ENCODE measurements at regions not wholly inside any gene's neighbourhood (a gene's known extent, or its start where the extent isn't known, plus 50 kb on each side); places are given as distances from the start of the nearest gene placed in this dataset.
A peak's percentile ranks its signal among the peaks of the same experiment; 100 is the strongest.

DNA sequence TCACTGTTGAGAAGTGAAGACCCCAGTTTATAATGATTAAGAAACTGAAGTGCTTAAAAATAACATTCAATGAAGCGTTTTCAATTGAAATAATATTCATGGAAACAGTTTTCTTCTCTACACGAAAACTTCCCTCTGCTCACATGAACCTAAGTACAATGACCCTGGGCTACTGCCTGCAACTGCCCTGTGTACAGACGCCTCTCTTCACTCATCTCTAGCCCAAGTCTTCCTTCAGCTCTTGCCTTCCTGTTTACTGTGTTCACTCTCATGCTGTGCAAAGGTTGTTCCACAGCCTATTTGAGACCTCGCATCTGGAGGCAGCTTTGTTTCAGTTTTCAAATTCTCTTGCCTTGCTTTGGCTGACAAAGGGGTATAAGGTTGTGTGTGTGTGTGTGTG, 100.8 kb downstream of the GRIN2B start:
- Mint-ChIP-seq H3K36me3 (no peaks in the 10 kb centered on the region), H3K4me1 (no peaks in the 10 kb centered on the region), H3K9me3 (ENCODE audit: low read depth) (no peaks in the 10 kb centered on the region), H3K27ac (no peak overlapping the region), H3K4me3 (no peak overlapping the region), H3K27me3 (no peaks in the 10 kb centered on the region)
- ATAC-seq (no peak), DNase-seq (no peak)
- CTCF ChIA-PET, result interaction anchor here (0.7 kb wide), 1 partner anchor 287 kb away, joined by 3 read pairs; no protein-coding TSS in a partner anchor

DNA sequence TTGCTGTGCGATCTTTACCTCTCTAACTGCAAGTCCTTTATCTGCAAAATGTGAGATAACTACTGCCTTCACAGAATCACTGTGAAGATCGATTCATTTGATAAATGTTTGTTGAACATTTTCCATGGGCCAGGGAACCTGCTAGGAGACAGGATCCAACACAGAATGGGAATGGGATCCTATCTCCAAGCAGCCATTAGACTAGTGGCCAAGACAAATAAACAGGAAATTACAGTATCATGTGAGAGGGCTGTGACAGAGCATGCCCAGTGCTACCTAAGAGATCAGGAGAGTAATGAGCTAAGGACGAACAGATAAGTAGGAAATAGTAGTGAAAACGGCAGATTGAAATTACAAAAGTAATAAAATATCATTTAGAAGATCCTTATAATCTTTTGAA, 105.7 kb downstream of the GRIN2B start:
- Mint-ChIP-seq H3K4me1 (no peaks in the 10 kb centered on the region), H3K9me3 (ENCODE audit: low read depth) (no peaks in the 10 kb centered on the region), H3K36me3 (no peaks in the 10 kb centered on the region), H3K27ac (no peak overlapping the region), H3K4me3 (no peak overlapping the region), H3K27me3 (no peaks in the 10 kb centered on the region)
- ATAC-seq (no peak), DNase-seq (no peak)
- CTCF ChIA-PET, result no interaction called here

- Mint-ChIP-seq H3K27me3 (peaks cover 3% of the 10 kb centered on the region), H3K4me3 (no peak overlapping the region), H3K4me1 (no peaks in the 10 kb centered on the region), H3K36me3 (no peaks in the 10 kb centered on the region), H3K27ac (no peak overlapping the region), H3K9me3 (ENCODE audit: low read depth) (no peaks in the 10 kb centered on the region)
- ATAC-seq (no peak), DNase-seq (no peak)
- CTCF ChIA-PET, result no interaction called here
These were observed 111.1 kb downstream of the GRIN2B start for GRCh38 chr12:13870255-13870654.

GRCh38 chr12:13864081-13864673, 117.2 kb downstream of the GRIN2B start:
- H3K4me1 Mint-ChIP-seq, result no peaks in the 10 kb centered on the region
- peak; percentile 65 for ATAC-seq
- H3K27me3 Mint-ChIP-seq, result peaks cover 16% of the 10 kb centered on the region
- no peaks in the 10 kb centered on the region for H3K9me3 Mint-ChIP-seq (ENCODE audit: low read depth)
- CTCF ChIA-PET, result interaction anchor here (1.0 to 2.0 kb wide), 5 partner anchors 13 to 304 kb away, joined by 3 to 9 read pairs (median 4); no protein-coding TSS in a partner anchor
- H3K27ac Mint-ChIP-seq, result no peak overlapping the region
- H3K4me3 Mint-ChIP-seq, result no peak overlapping the region
- no peaks in the 10 kb centered on the region for H3K36me3 Mint-ChIP-seq
- peak; percentile 66 for DNase-seq

DNA sequence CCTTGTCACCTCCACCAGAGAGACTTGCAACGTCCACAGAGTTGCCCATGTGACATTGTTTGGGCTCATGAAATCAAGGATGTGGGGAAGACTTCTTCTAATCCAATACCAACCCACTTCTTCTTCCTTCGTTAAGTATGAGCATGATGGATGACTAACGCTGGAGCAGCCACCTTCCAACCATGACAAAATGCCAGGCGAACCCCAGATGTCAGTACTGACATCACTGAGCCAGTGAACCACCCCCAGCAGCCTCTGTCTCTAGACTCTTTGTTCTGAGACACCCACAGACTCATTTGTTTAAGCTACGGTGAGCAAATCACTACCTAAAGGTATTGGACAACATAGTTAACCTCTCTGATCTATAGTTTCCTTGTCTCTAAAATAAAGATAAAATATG, 123.7 kb downstream of the GRIN2B start:
- peaks cover 4% of the 10 kb centered on the region for H3K27me3 Mint-ChIP-seq
- CTCF ChIA-PET, result no interaction called here
- ATAC-seq, result no peak

GRCh38 chr12:13853471-13853870, 127.9 kb downstream of the GRIN2B start:
- Mint-ChIP-seq H3K27me3 (no peaks in the 10 kb centered on the region), H3K4me3 (no peak overlapping the region), H3K9me3 (ENCODE audit: low read depth) (no peaks in the 10 kb centered on the region), H3K27ac (no peak overlapping the region), H3K4me1 (no peaks in the 10 kb centered on the region), H3K36me3 (no peaks in the 10 kb centered on the region)
- ATAC-seq (no peak), DNase-seq (no peak)
- CTCF ChIA-PET, result no interaction called here

More for the DNA sequence above, 123.7 kb downstream of the GRIN2B start:
- no peak overlapping the region for H3K4me3 Mint-ChIP-seq
- H3K4me1 Mint-ChIP-seq, result no peaks in the 10 kb centered on the region
- H3K9me3 Mint-ChIP-seq (ENCODE audit: low read depth), result no peaks in the 10 kb centered on the region
- H3K27ac Mint-ChIP-seq, result no peak overlapping the region
- DNase-seq, result no peak
- no peaks in the 10 kb centered on the region for H3K36me3 Mint-ChIP-seq

DNA sequence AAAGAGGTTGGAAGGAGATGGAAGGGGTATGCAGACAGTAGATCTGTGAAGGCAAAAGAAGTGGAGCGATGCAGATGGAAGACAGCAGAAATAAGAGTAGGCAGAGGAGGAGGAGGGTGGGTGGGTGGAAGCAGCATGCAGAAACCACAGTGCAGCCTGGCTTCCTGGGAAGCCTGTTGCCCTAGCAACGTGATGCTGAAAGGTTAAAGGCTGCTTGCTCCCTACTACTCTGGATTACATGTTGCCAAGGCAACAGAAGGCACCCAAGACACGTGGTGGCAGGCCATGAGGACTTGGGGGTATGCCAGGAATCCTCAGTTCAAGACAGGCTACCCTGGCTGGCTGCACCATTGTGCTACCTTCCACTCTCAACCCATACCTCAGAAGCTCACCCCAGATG, 129.6 kb downstream of the GRIN2B start:
- H3K36me3 Mint-ChIP-seq, result no peaks in the 10 kb centered on the region
- H3K4me1 Mint-ChIP-seq, result no peaks in the 10 kb centered on the region
- CTCF ChIA-PET, result interaction anchor here (1.4 kb wide), 1 partner anchor 12 kb away, joined by 3 read pairs; no protein-coding TSS in a partner anchor
- no peak for ATAC-seq
- DNase-seq, result no peak
- no peak overlapping the region for H3K4me3 Mint-ChIP-seq
- H3K9me3 Mint-ChIP-seq (ENCODE audit: low read depth), result no peaks in the 10 kb centered on the region
- no peaks in the 10 kb centered on the region for H3K27me3 Mint-ChIP-seq
- no peak overlapping the region for H3K27ac Mint-ChIP-seq

GRCh38 chr12:13849456-13849855, 131.9 kb downstream of the GRIN2B start:
- no peak for ATAC-seq
- Mint-ChIP-seq H3K4me3 (no peak overlapping the region), H3K27ac (no peak overlapping the region), H3K27me3 (no peaks in the 10 kb centered on the region), H3K9me3 (ENCODE audit: low read depth) (no peaks in the 10 kb centered on the region), H3K4me1 (no peaks in the 10 kb centered on the region), H3K36me3 (no peaks in the 10 kb centered on the region)
- CTCF ChIA-PET, result no interaction called here
- DNase-seq, result no peak

DNA sequence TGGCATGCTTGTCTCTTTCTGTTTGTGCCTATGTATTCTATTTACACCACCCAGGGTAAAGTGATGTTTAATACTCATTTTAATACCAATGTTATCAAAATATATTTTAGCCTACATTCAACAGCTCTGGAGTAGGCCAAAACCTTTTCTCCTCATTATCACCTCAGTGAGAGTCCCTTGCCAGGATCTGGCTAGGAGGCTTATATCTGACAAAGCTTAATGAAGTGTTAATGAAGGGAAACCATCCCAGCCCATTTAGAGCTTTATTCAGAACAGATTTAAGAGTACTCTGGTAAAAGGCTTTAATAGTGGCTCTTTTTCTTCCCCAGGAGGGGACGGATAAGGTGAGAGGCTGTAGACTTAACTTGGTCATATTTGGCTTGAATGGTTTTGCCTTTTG, 137.6 kb downstream of the GRIN2B start:
- no peaks in the 10 kb centered on the region for H3K9me3 Mint-ChIP-seq (ENCODE audit: low read depth)
- no peaks in the 10 kb centered on the region for H3K27me3 Mint-ChIP-seq
- no peaks in the 10 kb centered on the region for H3K4me1 Mint-ChIP-seq
- CTCF ChIA-PET, result no interaction called here
- no peaks in the 10 kb centered on the region for H3K36me3 Mint-ChIP-seq
- no peak for ATAC-seq
- no peak for DNase-seq
- H3K4me3 Mint-ChIP-seq, result no peak overlapping the region
- no peak overlapping the region for H3K27ac Mint-ChIP-seq

GRCh38 chr12:13841358-13841757, 140.0 kb downstream of the GRIN2B start:
- Mint-ChIP-seq H3K27me3 (no peaks in the 10 kb centered on the region), H3K36me3 (no peaks in the 10 kb centered on the region), H3K4me3 (no peak overlapping the region), H3K9me3 (ENCODE audit: low read depth) (no peaks in the 10 kb centered on the region), H3K27ac (no peak overlapping the region), H3K4me1 (no peaks in the 10 kb centered on the region)
- DNase-seq, result no peak
- no peak for ATAC-seq
- CTCF ChIA-PET, result no interaction called here

- Mint-ChIP-seq H3K4me1 (no peaks in the 10 kb centered on the region), H3K27me3 (no peaks in the 10 kb centered on the region), H3K27ac (no peak overlapping the region), H3K4me3 (no peak overlapping the region), H3K36me3 (no peaks in the 10 kb centered on the region), H3K9me3 (ENCODE audit: low read depth) (no peaks in the 10 kb centered on the region)
- DNase-seq, result no peak
- CTCF ChIA-PET, result no interaction called here
- ATAC-seq, result no peak
These were observed 141.8 kb downstream of the GRIN2B start for GRCh38 chr12:13839365-13840336.

DNA sequence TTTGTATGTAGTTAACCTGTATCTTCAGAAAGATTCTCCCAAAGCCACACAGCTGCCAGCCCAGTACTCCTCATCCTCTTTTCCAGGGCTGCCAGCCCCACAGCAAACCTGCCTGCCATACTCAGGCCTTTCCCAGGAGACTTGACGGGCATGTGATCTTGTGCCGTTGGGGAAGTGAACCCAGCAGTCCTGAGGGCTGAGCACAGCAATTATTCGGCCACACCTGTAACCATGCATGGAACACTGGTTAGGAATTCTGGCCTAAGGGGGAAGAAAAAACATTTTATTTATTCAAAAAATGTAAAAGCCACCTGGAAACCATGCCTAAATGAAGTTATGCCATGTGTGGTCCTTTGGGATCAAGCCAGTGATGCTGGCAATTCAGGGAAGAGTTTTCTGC, 145.3 kb downstream of the GRIN2B start:
- H3K36me3 Mint-ChIP-seq, result no peaks in the 10 kb centered on the region
- no peaks in the 10 kb centered on the region for H3K9me3 Mint-ChIP-seq (ENCODE audit: low read depth)
- H3K27ac Mint-ChIP-seq, result no peak overlapping the region
- no peak overlapping the region for H3K4me3 Mint-ChIP-seq
- no peaks in the 10 kb centered on the region for H3K4me1 Mint-ChIP-seq
- H3K27me3 Mint-ChIP-seq, result no peaks in the 10 kb centered on the region
- CTCF ChIA-PET, result no interaction called here
- DNase-seq (no peak), ATAC-seq (no peak)

DNA sequence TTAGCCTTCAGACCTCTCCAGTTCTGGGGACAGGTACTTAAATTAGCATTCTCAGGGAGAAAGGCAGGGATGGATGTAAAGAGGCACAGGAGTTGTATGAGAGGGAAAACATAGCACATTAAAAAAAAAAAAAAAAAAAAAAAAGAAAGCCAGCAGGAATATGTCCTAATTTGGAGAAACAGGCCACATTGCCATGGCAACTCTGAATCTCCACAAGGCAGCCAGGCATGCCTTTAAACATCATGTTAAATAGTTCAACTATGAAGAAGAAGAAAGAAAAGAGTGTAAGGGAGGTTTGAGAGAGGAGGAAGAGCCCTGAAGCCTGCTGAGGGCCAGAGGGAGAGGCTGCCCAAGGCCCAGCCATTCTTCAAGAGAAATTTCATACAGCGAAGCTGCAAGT, 145.8 kb downstream of the GRIN2B start:
- ATAC-seq (no peak), DNase-seq (no peak)
- Mint-ChIP-seq H3K4me1 (no peaks in the 10 kb centered on the region), H3K36me3 (no peaks in the 10 kb centered on the region), H3K27ac (no peak overlapping the region), H3K9me3 (ENCODE audit: low read depth) (no peaks in the 10 kb centered on the region), H3K27me3 (no peaks in the 10 kb centered on the region), H3K4me3 (no peak overlapping the region)
- CTCF ChIA-PET, result no interaction called here

DNA sequence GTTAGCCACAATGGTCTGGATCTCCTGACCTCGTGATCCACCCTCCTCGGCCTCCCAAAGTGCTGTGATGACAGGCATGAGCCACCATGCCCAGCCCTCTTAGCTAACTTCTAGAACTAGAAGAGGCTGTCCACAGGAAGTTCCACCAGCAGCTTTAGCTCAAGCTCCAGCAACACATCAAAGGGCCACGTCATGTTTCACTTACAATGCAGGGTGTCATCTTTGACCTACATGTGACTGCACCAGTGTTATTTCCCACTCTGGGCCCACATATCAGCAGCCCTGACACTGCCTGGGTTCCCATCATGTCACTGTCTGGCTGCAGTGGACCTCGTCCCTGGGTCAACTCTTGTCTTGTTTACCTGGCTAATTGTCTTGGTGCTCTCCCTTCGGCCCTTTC, 147.2 kb downstream of the GRIN2B start:
- CTCF ChIA-PET, result no interaction called here
- DNase-seq (no peak), ATAC-seq (no peak)
- Mint-ChIP-seq H3K9me3 (ENCODE audit: low read depth) (no peaks in the 10 kb centered on the region), H3K4me3 (no peak overlapping the region), H3K27me3 (no peaks in the 10 kb centered on the region), H3K27ac (no peak overlapping the region), H3K4me1 (no peaks in the 10 kb centered on the region), H3K36me3 (no peaks in the 10 kb centered on the region)
